Loucy (cell line): ENCODE measurements at regions not wholly inside any gene's neighbourhood (a gene's known extent, or its start where the extent isn't known, plus 50 kb on each side); places are given as distances from the start of the nearest gene placed in this dataset.

Experiments
- H2AFZ ChIP-seq: fragments of 200-600 bp; sonication (generic); 2 replicates; pipeline ENCODE4 v1.6.0; 2016; ENCODE audit warnings: antibody characterized with exemption, mild to moderate bottlenecking, low read length, moderate library complexity
- H3F3A ChIP-seq: fragments of 200-600 bp; 2 replicates; pipeline ENCODE4 v1.6.0; 2016; ENCODE audit warnings: antibody characterized with exemption, low read depth, mild to moderate bottlenecking
- H3K27me3 ChIP-seq: fragments of 200-600 bp; sonication (generic); 2 replicates; pipeline ENCODE4 v1.6.1; 2014; ENCODE audit warnings: low read length, mild to moderate bottlenecking; ENCODE audit not compliant: insufficient read depth, poor library complexity, severe bottlenecking
- H3K36me3 ChIP-seq: fragments of 200-600 bp; sonication (generic); 2 replicates; pipeline ENCODE4 v1.6.1; 2016; ENCODE audit warnings: low read length; ENCODE audit not compliant: insufficient read depth
- H3K4me1 ChIP-seq: fragments of 200-600 bp; sonication (generic); 2 replicates; pipeline ENCODE4 v1.5.1; 2014; ENCODE audit warnings: low read length, mild to moderate bottlenecking; ENCODE audit not compliant: insufficient read depth, poor library complexity, severe bottlenecking
- H3K4me2 ChIP-seq: fragments of 200-600 bp; sonication (generic); 2 replicates; pipeline ENCODE4 v1.6.0; 2014; ENCODE audit warnings: antibody characterized with exemption, low read length, low read depth, mild to moderate bottlenecking; ENCODE audit not compliant: poor library complexity, severe bottlenecking
- H3K4me3 ChIP-seq: fragments of 200-600 bp; sonication (generic); 2 replicates; pipeline ENCODE4 v1.5.1; 2014; ENCODE audit warnings: low read length, mild to moderate bottlenecking, mixed read lengths; ENCODE audit not compliant: poor library complexity, severe bottlenecking
- H3K79me2 ChIP-seq: fragments of 200-600 bp; sonication (generic); 2 replicates; pipeline ENCODE4 v1.6.1; 2014; ENCODE audit warnings: low read length; ENCODE audit not compliant: insufficient read depth
- H3K9ac ChIP-seq: fragments of 200-600 bp; sonication (generic); 2 replicates; pipeline ENCODE4 v1.6.0; 2014; ENCODE audit warnings: mild to moderate bottlenecking, low read depth, low read length, moderate library complexity; ENCODE audit not compliant: poor library complexity, severe bottlenecking
- H3K9me2 ChIP-seq: fragments of 200-600 bp; sonication (generic); replicated peaks from 2 replicates; pipeline ENCODE4 v1.6.1; 2016; ENCODE audit warnings: low read depth, low read length, mixed read lengths
- H3K9me3 ChIP-seq: fragments of 200-600 bp; sonication (generic); 2 replicates; pipeline ENCODE4 v1.6.1; 2014; ENCODE audit warnings: mild to moderate bottlenecking, antibody characterized with exemption, low read length, low read depth; ENCODE audit not compliant: insufficient read depth
- H4K20me1 ChIP-seq: fragments of 200-600 bp; sonication (generic); 2 replicates; pipeline ENCODE4 v1.6.0; 2014; ENCODE audit warnings: antibody characterized with exemption, low read length, mild to moderate bottlenecking; ENCODE audit not compliant: insufficient read depth, poor library complexity, severe bottlenecking
- EZH2phosphoT487 ChIP-seq: fragments of 200-600 bp; IDR thresholded peaks from 2 replicates; pipeline ENCODE4 v1.6.1; 2018; ENCODE audit warnings: antibody characterized with exemption, mild to moderate bottlenecking, moderate library complexity, borderline replicate concordance
- TF ChIP-seq, protein P1 (sequence below): fragments of 200-600 bp; sonication (generic); conservative IDR thresholded peaks from 2 replicates; pipeline ENCODE4 v1.5.1; 2014; ENCODE audit warnings: mild to moderate bottlenecking, antibody characterized with exemption, low read length

DNA sequence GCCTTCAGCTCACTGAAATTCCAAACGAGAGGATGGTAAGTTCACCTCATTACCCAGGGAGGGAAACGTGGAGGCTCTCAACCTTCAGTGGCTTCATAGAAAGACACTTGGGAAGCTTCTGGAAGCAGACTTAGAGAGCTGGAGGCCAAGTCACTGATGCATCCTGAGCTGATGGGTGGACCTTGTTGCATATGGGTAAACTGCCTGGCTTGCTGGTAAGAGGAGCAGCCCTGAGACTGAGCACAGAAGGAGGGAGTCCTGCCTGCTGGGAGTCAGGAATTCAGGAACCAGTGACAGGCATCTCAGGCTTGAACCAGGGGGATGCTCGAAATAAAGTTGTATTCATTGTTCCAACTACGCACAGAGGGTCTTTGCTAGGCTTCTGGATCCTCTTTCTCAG is 66.5 kb upstream of the NPAS2 start:
- TF ChIP-seq EZH2phosphoT487 = no peak
- TF ChIP-seq, protein P1, sequence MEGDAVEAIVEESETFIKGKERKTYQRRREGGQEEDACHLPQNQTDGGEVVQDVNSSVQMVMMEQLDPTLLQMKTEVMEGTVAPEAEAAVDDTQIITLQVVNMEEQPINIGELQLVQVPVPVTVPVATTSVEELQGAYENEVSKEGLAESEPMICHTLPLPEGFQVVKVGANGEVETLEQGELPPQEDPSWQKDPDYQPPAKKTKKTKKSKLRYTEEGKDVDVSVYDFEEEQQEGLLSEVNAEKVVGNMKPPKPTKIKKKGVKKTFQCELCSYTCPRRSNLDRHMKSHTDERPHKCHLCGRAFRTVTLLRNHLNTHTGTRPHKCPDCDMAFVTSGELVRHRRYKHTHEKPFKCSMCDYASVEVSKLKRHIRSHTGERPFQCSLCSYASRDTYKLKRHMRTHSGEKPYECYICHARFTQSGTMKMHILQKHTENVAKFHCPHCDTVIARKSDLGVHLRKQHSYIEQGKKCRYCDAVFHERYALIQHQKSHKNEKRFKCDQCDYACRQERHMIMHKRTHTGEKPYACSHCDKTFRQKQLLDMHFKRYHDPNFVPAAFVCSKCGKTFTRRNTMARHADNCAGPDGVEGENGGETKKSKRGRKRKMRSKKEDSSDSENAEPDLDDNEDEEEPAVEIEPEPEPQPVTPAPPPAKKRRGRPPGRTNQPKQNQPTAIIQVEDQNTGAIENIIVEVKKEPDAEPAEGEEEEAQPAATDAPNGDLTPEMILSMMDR = no peak
- H3K36me3 ChIP-seq = no peaks in the 10 kb centered on the region
- no peaks in the 10 kb centered on the region for H3K9me2 ChIP-seq
- H3K9ac ChIP-seq = no peak overlapping the region
- H3K4me1 ChIP-seq = no peaks in the 10 kb centered on the region
- H3F3A ChIP-seq = no peaks in the 10 kb centered on the region
- H2AFZ ChIP-seq = no peak overlapping the region
- no peaks in the 10 kb centered on the region for H4K20me1 ChIP-seq
- H3K9me3 ChIP-seq = no peaks in the 10 kb centered on the region
- H3K4me3 ChIP-seq = no peak overlapping the region
- no peaks in the 10 kb centered on the region for H3K27me3 ChIP-seq
- no peaks in the 10 kb centered on the region for H3K79me2 ChIP-seq
- no peak overlapping the region for H3K4me2 ChIP-seq

DNA sequence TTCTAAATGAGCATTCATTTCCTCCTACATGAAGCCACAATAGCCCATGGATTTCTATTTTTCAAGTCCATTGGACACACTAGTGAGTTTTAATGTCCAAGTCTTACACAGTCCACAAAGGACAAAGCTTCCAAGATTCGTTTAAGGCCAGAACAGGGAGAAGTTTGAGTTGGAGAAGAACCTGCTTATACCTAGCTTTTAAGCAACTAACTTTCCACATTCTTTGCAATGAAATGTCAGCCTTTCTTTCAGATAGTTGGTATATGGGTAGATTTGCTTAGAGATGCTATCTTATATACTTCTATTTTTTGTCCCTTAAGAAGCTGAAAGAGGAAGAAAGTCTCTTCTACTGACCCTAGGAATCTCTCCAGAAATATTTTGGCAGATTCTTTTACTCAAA is 66.1 kb upstream of the NPAS2 start:
- Histone ChIP-seq H3F3A (no peaks in the 10 kb centered on the region), H3K79me2 (no peaks in the 10 kb centered on the region), H3K4me3 (no peak overlapping the region), H3K4me1 (no peaks in the 10 kb centered on the region), H3K9ac (no peak overlapping the region), H3K9me2 (no peaks in the 10 kb centered on the region), H3K9me3 (no peaks in the 10 kb centered on the region), H2AFZ (no peak overlapping the region), H3K36me3 (no peaks in the 10 kb centered on the region), H4K20me1 (no peaks in the 10 kb centered on the region), H3K27me3 (no peaks in the 10 kb centered on the region), H3K4me2 (no peak overlapping the region)
- no peak for TF ChIP-seq EZH2phosphoT487
- TF ChIP-seq, protein P1 = no peak

DNA sequence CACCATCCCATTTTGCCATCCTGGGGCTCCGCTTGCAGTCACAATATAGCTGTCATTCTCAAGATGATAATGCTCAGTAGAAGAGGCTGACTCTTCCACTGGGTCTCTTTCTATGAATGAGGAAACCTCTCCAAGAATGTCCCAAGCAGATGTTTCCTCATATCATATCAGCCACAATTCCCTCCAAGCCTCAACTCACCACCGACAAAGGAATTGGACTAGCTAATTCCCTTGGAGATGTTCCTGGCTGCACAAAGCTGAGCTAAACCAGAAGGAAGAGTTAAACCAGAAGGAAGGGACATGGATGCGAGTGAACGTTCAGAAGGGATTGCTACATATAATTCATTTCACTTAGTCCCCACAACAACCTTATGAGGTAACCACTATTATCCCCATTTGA is 65.0 kb upstream of the NPAS2 start:
- H3K9ac ChIP-seq = no peak overlapping the region
- H3K4me3 ChIP-seq = no peak overlapping the region
- H3K36me3 ChIP-seq = no peaks in the 10 kb centered on the region
- no peaks in the 10 kb centered on the region for H3K79me2 ChIP-seq
- H3K27me3 ChIP-seq = no peaks in the 10 kb centered on the region
- no peaks in the 10 kb centered on the region for H3K4me1 ChIP-seq
- H4K20me1 ChIP-seq = no peaks in the 10 kb centered on the region
- TF ChIP-seq EZH2phosphoT487 = no peak
- TF ChIP-seq, protein P1 = no peak
- H3K4me2 ChIP-seq = no peak overlapping the region
- H2AFZ ChIP-seq = no peak overlapping the region
- no peaks in the 10 kb centered on the region for H3F3A ChIP-seq
- H3K9me2 ChIP-seq = no peaks in the 10 kb centered on the region
- H3K9me3 ChIP-seq = no peaks in the 10 kb centered on the region
